MM.1S (cell line): ENCODE measurements at regions not wholly inside any gene's neighbourhood (a gene's known extent, or its start where the extent isn't known, plus 50 kb on each side); places are given as distances from the start of the nearest gene placed in this dataset.

Source experiments
- DNase-seq: peaks from one replicate; pipeline ENCODE4 v3.0.0-alpha.2; 2015
- H2AFZ ChIP-seq: fragments of 300-600 bp; sonication (generic); 2 replicates; pipeline ENCODE4 v1.6.0; 2016; ENCODE audit warnings: antibody characterized with exemption, low read length
- H3F3A ChIP-seq: fragments of 300-600 bp; sonication (generic); 2 replicates; pipeline ENCODE4 v1.6.1; 2016; ENCODE audit warnings: mild to moderate bottlenecking, antibody characterized with exemption, low read length, moderate library complexity, mixed read lengths; ENCODE audit not compliant: insufficient read depth
- H3K27ac ChIP-seq: fragments of 300-600 bp; sonication (generic); 2 replicates; pipeline ENCODE4 v1.5.1; 2016; ENCODE audit warnings: mild to moderate bottlenecking, low read length
- H3K27me3 ChIP-seq: fragments of 300-600 bp; sonication (generic); replicated peaks from 2 replicates; pipeline ENCODE4 v1.6.0; 2016; ENCODE audit warnings: low read length; ENCODE audit not compliant: insufficient read depth
- H3K36me3 ChIP-seq: fragments of 300-600 bp; sonication (generic); replicated peaks from 2 replicates; pipeline ENCODE4 v1.6.1; 2016; ENCODE audit warnings: mild to moderate bottlenecking, low read length, mixed read lengths; ENCODE audit not compliant: insufficient read depth
- H3K4me1 ChIP-seq: fragments of 300-600 bp; sonication (generic); 2 replicates; pipeline ENCODE4 v1.6.1; 2016; ENCODE audit warnings: low read length, mixed read lengths
- H3K4me2 ChIP-seq: fragments of 300-600 bp; sonication (generic); 2 replicates; pipeline ENCODE4 v1.6.0; 2016; ENCODE audit warnings: low read depth, low read length
- H3K4me3 ChIP-seq: fragments of 300-600 bp; sonication (generic); 2 replicates; pipeline ENCODE4 v1.5.1; 2016; ENCODE audit warnings: low read length, mixed read lengths
- H3K79me2 ChIP-seq: fragments of 300-600 bp; sonication (generic); 2 replicates; pipeline ENCODE4 v1.6.1; 2016; ENCODE audit warnings: mixed run types, low read length, mixed read lengths
- H3K9ac ChIP-seq: fragments of 300-600 bp; sonication (generic); 2 replicates; pipeline ENCODE4 v1.6.1; 2016; ENCODE audit warnings: low read length, mixed read lengths
- H3K9me2 ChIP-seq: fragments of 300-600 bp; sonication (generic); replicated peaks from 2 replicates; pipeline ENCODE4 v1.6.1; 2016; ENCODE audit warnings: mild to moderate bottlenecking, low read length, mixed read lengths; ENCODE audit not compliant: insufficient read depth
- H3K9me3 ChIP-seq: fragments of 300-600 bp; sonication (generic); replicated peaks from 2 replicates; pipeline ENCODE4 v1.6.1; 2016; ENCODE audit warnings: mild to moderate bottlenecking, low read length, mixed read lengths; ENCODE audit not compliant: insufficient read depth
- H4K20me1 ChIP-seq: fragments of 300-600 bp; sonication (generic); 2 replicates; pipeline ENCODE4 v1.6.1; 2016; ENCODE audit warnings: mild to moderate bottlenecking, low read length, moderate library complexity, mixed read lengths; ENCODE audit not compliant: insufficient read depth
- EZH2 ChIP-seq: fragments of 300-600 bp; sonication (generic); optimal IDR thresholded peaks from 2 replicates; pipeline ENCODE3; 2017; ENCODE audit warnings: low read depth, mild to moderate bottlenecking, antibody characterized with exemption, low read length, mixed read lengths
- EZH2phosphoT487 ChIP-seq: fragments of 300-600 bp; sonication (generic); IDR thresholded peaks from 2 replicates; pipeline ENCODE4 v1.6.1; 2018; ENCODE audit warnings: antibody characterized with exemption, low read length
- TF ChIP-seq, protein P1 (sequence below): fragments of 300-600 bp; sonication (generic); IDR thresholded peaks from 2 replicates; pipeline ENCODE4 v1.5.1; 2016; ENCODE audit warnings: antibody characterized with exemption, low read length, mixed read lengths

GRCh38 chr12:24229031-24229700 lies 279.7 kb upstream of the SOX5 start:
- no peak for DNase-seq

GRCh38 chr12:24228371-24228770 lies 278.9 kb upstream of the SOX5 start:
- no peaks in the 10 kb centered on the region for H3K4me1 ChIP-seq

More at GRCh38 chr12:24229031-24229700, 279.7 kb upstream of the SOX5 start:
- Histone ChIP-seq H2AFZ (no peak overlapping the region), H3K27ac (no peak overlapping the region), H3K9ac (no peak overlapping the region), H3K27me3 (no peaks in the 10 kb centered on the region), H3K79me2 (no peaks in the 10 kb centered on the region), H3K4me1 (no peaks in the 10 kb centered on the region), H3K4me3 (no peak overlapping the region), H3K4me2 (no peak overlapping the region), H3K36me3 (no peaks in the 10 kb centered on the region), H3F3A (no peaks in the 10 kb centered on the region), H3K9me3 (no peaks in the 10 kb centered on the region), H4K20me1 (no peaks in the 10 kb centered on the region), H3K9me2 (no peaks in the 10 kb centered on the region)
- TF ChIP-seq EZH2phosphoT487 (no peak), EZH2 (no peak)
- TF ChIP-seq, protein P1, sequence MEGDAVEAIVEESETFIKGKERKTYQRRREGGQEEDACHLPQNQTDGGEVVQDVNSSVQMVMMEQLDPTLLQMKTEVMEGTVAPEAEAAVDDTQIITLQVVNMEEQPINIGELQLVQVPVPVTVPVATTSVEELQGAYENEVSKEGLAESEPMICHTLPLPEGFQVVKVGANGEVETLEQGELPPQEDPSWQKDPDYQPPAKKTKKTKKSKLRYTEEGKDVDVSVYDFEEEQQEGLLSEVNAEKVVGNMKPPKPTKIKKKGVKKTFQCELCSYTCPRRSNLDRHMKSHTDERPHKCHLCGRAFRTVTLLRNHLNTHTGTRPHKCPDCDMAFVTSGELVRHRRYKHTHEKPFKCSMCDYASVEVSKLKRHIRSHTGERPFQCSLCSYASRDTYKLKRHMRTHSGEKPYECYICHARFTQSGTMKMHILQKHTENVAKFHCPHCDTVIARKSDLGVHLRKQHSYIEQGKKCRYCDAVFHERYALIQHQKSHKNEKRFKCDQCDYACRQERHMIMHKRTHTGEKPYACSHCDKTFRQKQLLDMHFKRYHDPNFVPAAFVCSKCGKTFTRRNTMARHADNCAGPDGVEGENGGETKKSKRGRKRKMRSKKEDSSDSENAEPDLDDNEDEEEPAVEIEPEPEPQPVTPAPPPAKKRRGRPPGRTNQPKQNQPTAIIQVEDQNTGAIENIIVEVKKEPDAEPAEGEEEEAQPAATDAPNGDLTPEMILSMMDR = no peak

DNA sequence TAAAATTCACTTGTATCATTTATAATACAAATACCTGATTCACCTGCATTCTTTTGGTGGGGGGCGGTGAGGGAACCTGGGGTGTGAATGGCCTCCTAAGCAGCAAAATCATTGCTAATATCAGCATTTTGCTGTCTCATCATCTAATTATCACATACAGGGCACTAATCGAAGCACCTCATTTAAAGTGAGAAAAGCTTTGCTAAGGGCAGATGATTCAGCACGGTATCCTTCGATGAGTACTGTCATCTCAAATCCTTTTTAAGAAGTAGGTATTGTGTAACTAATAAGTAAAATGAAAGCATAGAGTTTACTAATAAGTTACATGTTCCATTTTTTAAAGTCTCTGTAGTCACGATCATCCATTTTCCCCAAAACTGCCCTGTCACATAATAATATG lies 278.1 kb upstream of the SOX5 start:
- TF ChIP-seq, protein P1 = no peak
- TF ChIP-seq EZH2phosphoT487 (no peak), EZH2 (no peak)
- Histone ChIP-seq H3K9me2 (no peaks in the 10 kb centered on the region), H3K4me3 (no peak overlapping the region), H3K79me2 (no peaks in the 10 kb centered on the region), H2AFZ (no peak overlapping the region), H3K9ac (no peak overlapping the region), H3K27me3 (no peaks in the 10 kb centered on the region), H4K20me1 (no peaks in the 10 kb centered on the region), H3K4me1 (no peaks in the 10 kb centered on the region), H3K36me3 (no peaks in the 10 kb centered on the region), H3K9me3 (no peaks in the 10 kb centered on the region), H3K27ac (no peak overlapping the region), H3F3A (no peaks in the 10 kb centered on the region), H3K4me2 (no peak overlapping the region)
- DNase-seq = no peak

More at GRCh38 chr12:24228371-24228770, 278.9 kb upstream of the SOX5 start:
- no peaks in the 10 kb centered on the region for H3K9me3 ChIP-seq
- no peaks in the 10 kb centered on the region for H4K20me1 ChIP-seq
- H2AFZ ChIP-seq = no peak overlapping the region
- H3K9ac ChIP-seq = no peak overlapping the region
- no peak overlapping the region for H3K27ac ChIP-seq
- H3F3A ChIP-seq = no peaks in the 10 kb centered on the region
- H3K4me3 ChIP-seq = no peak overlapping the region
- H3K27me3 ChIP-seq = no peaks in the 10 kb centered on the region
- no peak for DNase-seq
- H3K36me3 ChIP-seq = no peaks in the 10 kb centered on the region
- H3K4me2 ChIP-seq = no peak overlapping the region
- H3K79me2 ChIP-seq = no peaks in the 10 kb centered on the region
- H3K9me2 ChIP-seq = no peaks in the 10 kb centered on the region
- TF ChIP-seq EZH2phosphoT487 (no peak), EZH2 (no peak)
- TF ChIP-seq, protein P1 = no peak
